Gastrocnemius medialis (tissue), 4 donors: ENCODE measurements at regions not wholly inside any gene's neighbourhood (a gene's known extent, or its start where the extent isn't known, plus 50 kb on each side); places are given as distances from the start of the nearest gene placed in this dataset.

Experiments
- ATAC-seq, 2 donors: fragments of 150-250 bp; one replicate each; pipeline ENCODE4 v1.9.1; 2016
- DNase-seq, 2 donors: peaks; one replicate each; pipeline ENCODE4 v3.0.0-alpha.2; 2019
- H3K27ac ChIP-seq, 4 donors: fragments of 200-600 bp; sonication (generic); 1 replicate in 1 of 4; 2 replicates in 3 of 4; pipeline ENCODE4 v1.5.1; 2016 to 2018; ENCODE audit warnings: mild to moderate bottlenecking in 2 of 4, moderate library complexity in 1 of 4
- H3K27me3 ChIP-seq, 3 donors: fragments of 200-600 bp; sonication (generic) in 2 of 3; 1 replicate in 1 of 3; 2 replicates in 2 of 3; pipeline versions ENCODE4 v1.5.1 to v1.6.0; 2016 to 2019; ENCODE audit warnings: mild to moderate bottlenecking in 1 of 3, moderate library complexity in 1 of 3
- H3K36me3 ChIP-seq, 2 donors: fragments of 200-600 bp; sonication (generic) in 1 of 2; one replicate each; pipeline ENCODE4 v1.5.1; 2017 to 2018
- H3K4me1 ChIP-seq, 2 donors: fragments of 200-600 bp; sonication (generic) in 1 of 2; one replicate each; pipeline ENCODE4 v1.5.1; 2016 to 2017; ENCODE audit warnings: mild to moderate bottlenecking in 2 of 2
- H3K4me3 ChIP-seq, 4 donors: fragments of 200-600 bp; sonication (generic) in 3 of 4; 1 replicate in 1 of 4; 2 replicates in 3 of 4; pipeline ENCODE4 v1.5.1; 2016 to 2019; ENCODE audit warnings: mild to moderate bottlenecking in 2 of 4
- H3K9me3 ChIP-seq, 3 donors: fragments of 200-600 bp; sonication (generic) in 2 of 3; 1 replicate in 1 of 3; 2 replicates in 2 of 3; pipeline ENCODE4 v1.5.1; 2016 to 2019
- CTCF ChIP-seq, 5 experiments: fragments of 450-650 bp in 3 of 5; fragments of 200-600 bp in 2 of 5; sonication (generic) in 2 of 5; IDR thresholded peaks in 4 of 5; conservative IDR thresholded peaks in 1 of 5; 1 replicate in 4 of 5; 2 replicates in 1 of 5; pipeline ENCODE4 v1.5.1; 2016 to 2019; ENCODE audit warnings: antibody characterized with exemption in 5 of 5, mild to moderate bottlenecking in 3 of 5, moderate library complexity in 3 of 5
- POLR2A ChIP-seq, 2 donors: fragments of 450-650 bp; IDR thresholded peaks; one replicate each; pipeline ENCODE4 v1.6.1; 2017; ENCODE audit warnings: antibody characterized with exemption in 2 of 2, mild to moderate bottlenecking in 2 of 2, moderate library complexity in 2 of 2
- in situ Hi-C, 4 donors: fragments of 200-750 bp; cut with MboI; loops; one replicate each; pipeline versions ENCODE4 v1.15.0 to v1.8.0; 2017; ENCODE audit warnings: low sequenced_read_pairs in 4 of 4
- intact Hi-C: fragments of 100-400 bp; cut with DNase I; formaldehyde crosslinking; loops from one replicate; pipeline ENCODE4 v1.15.1; 2023; ENCODE audit warnings: low total_unique reads

- Histone ChIP-seq H3K36me3 (no peaks in the 10 kb centered on the region), H3K27ac (no peak overlapping the region), H3K27me3 (no peaks in the 10 kb centered on the region), H3K4me1 (no peaks in the 10 kb centered on the region), H3K9me3 (no peaks in the 10 kb centered on the region), H3K4me3 (no peak overlapping the region)
- no peak for ATAC-seq
- no peak for DNase-seq
- no peak for TF ChIP-seq CTCF (IDR thresholded peaks at IDR 0.05 in 4 of 5, conservative IDR thresholded peaks at IDR 0.05 in 1 of 5)
- TF ChIP-seq POLR2A (IDR thresholded peaks at IDR 0.05), result no peak
- intact Hi-C loops (no loop called here), in situ Hi-C loops (no loop called here)
Measured at GRCh38 chr14:34373191-34373590, 88.8 kb downstream of the SPTSSA start.

DNA sequence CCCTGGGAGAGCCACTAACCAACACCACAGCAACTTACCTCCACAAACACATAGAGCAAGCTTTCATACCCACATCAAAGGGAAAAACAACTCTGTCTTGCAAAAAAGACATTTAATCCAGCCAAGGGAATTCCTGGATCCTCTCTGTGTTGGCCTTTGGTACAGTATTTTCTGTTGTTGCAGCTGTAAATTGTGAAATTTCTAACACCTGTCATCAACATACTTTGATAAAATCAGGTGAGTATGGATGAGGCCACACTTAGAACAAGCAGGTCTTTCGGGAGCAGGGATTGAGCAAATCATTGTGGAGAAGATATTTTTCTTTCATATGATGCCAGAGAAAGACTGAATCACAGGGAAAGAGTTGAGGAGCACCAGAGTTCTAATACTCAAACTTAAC lies 89.3 kb downstream of the SPTSSA start:
- no peaks in the 10 kb centered on the region for H3K27me3 ChIP-seq
- intact Hi-C loops, result no loop called here
- ATAC-seq, result no peak
- H3K27ac ChIP-seq, result no peak overlapping the region
- no peak overlapping the region for H3K4me3 ChIP-seq
- H3K9me3 ChIP-seq, result no peaks in the 10 kb centered on the region
- in situ Hi-C loops, result no loop called here
- no peak for TF ChIP-seq POLR2A (IDR thresholded peaks at IDR 0.05)
- no peak for TF ChIP-seq CTCF (IDR thresholded peaks at IDR 0.05 in 4 of 5, conservative IDR thresholded peaks at IDR 0.05 in 1 of 5)
- H3K36me3 ChIP-seq, result no peaks in the 10 kb centered on the region
- DNase-seq, result no peak
- no peaks in the 10 kb centered on the region for H3K4me1 ChIP-seq

- in situ Hi-C loops (no loop called here), intact Hi-C loops (no loop called here)
- TF ChIP-seq POLR2A (IDR thresholded peaks at IDR 0.05) (no peak), CTCF (IDR thresholded peaks at IDR 0.05 in 4 of 5, conservative IDR thresholded peaks at IDR 0.05 in 1 of 5) (no peak)
- Histone ChIP-seq H3K9me3 (no peaks in the 10 kb centered on the region), H3K27me3 (no peaks in the 10 kb centered on the region), H3K36me3 (no peaks in the 10 kb centered on the region), H3K4me3 (no peak overlapping the region), H3K4me1 (no peaks in the 10 kb centered on the region), H3K27ac (no peak overlapping the region)
- ATAC-seq, result no peak
- DNase-seq, result no peak
Measured at GRCh38 chr14:34369648-34370030, 92.4 kb downstream of the SPTSSA start.

GRCh38 chr14:34368971-34369647 lies 92.9 kb downstream of the SPTSSA start:
- DNase-seq (no peak), ATAC-seq (no peak)
- no peaks in the 10 kb centered on the region for H3K4me1 ChIP-seq
- no peaks in the 10 kb centered on the region for H3K36me3 ChIP-seq
- no peak overlapping the region for H3K4me3 ChIP-seq
- H3K27me3 ChIP-seq, result no peaks in the 10 kb centered on the region
- TF ChIP-seq POLR2A (IDR thresholded peaks at IDR 0.05), result no peak
- TF ChIP-seq CTCF (IDR thresholded peaks at IDR 0.05 in 4 of 5, conservative IDR thresholded peaks at IDR 0.05 in 1 of 5), result no peak
- intact Hi-C loops, result no loop called here
- no peaks in the 10 kb centered on the region for H3K9me3 ChIP-seq
- no peak overlapping the region for H3K27ac ChIP-seq
- in situ Hi-C loops, result no loop called here
